ENCODE measurements at regions not wholly inside any gene's neighbourhood (a gene's known extent, or its start where the extent isn't known, plus 50 kb on each side); places are given as distances from the start of the nearest gene placed in this dataset.
A peak's percentile ranks its signal among the peaks of the same experiment; 100 is the strongest.
"Not testable (repeated sequence)": the region's sequence is repeated elsewhere in the genome, so short reads cannot be mapped to it uniquely, and the experiment has no call there.

DNA sequence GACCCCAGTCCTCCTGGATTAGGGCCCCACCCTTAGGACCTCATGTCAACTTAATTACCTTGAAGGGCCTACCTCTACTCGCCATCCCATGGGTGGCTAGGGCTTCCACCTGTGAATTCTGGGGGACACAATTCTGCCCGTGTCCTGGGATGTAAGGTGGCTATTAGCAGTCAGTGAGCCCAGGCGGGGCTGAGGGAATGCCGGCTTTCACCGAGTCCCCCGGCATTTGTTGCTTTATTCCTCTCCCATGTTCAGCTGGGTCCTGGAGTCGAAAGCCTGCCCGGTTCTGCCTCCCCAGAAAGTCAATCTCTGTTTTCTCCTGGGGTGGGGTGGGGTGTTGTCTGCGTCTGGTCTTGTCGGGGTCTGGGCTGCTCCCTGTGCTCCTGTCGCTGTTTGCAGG lies 125.6 kb downstream of the GLRX3 start:
- DNase-seq (ENCODE audit: low read depth in 2 of 2), result no peak

GRCh38 chr10:130263289-130263688 lies 127.1 kb downstream of the GLRX3 start:
- DNase-seq (ENCODE audit: low read depth in 2 of 2), result no peak

DNA sequence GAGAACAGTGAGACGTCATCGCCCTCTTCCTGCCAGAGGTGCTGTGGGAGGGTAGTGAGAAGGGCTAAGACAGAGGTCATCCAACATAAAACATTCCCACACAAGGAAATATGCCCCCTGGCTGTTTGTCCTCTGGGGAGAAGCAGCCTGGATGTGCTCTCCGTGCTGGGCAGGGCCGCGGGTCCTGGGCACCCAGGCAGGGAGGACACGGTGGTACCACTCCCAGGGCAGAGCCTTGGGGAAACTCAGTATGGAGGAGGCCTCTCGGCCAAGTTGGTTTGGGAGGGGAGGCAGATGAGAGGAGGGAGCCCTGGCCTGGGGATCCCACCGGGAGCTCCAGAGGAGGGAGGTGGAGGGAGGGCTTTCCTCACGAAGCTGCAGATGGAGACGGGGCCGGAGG lies 129.4 kb downstream of the GLRX3 start:
- no peak for DNase-seq (ENCODE audit: low read depth in 2 of 2)

DNA sequence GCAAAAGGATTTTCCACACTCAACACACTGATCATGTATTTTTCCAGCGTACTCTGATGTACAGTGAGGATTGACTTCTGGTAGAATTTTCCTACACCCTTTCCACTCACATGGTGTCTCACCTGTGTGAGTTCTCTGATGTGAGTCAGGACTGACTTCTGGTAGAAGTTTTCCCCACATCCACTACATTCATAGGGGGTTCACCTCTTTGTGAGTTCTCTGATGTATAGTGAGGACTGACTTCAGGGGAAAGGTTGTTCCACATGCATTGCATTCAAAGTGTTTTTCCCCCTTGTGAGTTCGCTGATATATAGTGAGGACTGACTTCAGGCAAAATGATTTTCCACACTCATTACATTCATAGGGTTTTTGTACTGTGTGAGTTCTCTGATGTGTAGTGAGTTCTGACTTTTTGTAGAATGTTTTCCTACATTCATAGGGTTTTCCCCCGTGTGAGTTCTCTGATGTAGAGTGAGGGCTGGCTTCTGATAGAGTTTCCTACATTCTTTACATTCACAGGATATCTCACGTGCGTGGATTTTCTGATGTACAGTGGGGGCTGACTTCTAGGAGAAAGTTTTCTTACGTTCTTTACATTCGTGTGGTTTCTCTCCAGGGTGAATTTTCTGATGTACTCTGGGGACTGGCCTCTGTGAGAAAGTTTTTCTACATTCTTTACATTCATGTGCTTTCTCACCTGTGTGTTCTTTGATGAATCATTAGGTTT lies 146.5 kb downstream of the GLRX3 start:
- DNase-seq (ENCODE audit: low read depth in 2 of 2), result no peak

GRCh38 chr10:130283219-130283545 lies 147.0 kb downstream of the GLRX3 start:
- no peak for DNase-seq (ENCODE audit: low read depth in 2 of 2)

DNA sequence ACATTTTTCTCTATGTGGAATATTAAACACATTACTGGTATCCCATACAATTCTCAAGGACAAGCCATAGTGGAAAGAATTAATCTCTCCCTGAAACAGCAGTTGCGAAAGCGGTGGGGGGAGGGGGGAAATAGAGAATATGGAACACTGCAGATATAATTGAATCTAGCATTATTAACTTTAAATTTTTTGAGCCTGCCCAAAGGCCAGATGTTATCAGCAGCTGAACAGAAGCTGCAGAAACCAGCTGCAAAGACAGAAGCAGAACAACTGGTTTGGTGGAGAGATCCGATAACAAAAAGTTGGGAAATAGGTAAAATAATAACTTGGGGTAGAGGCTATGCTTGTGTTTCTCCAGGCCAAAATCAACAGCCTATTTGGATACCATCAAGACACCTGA lies 159.6 kb downstream of the GLRX3 start:
- not testable (repeated sequence) for DNase-seq (ENCODE audit: low read depth in 2 of 2)

DNA sequence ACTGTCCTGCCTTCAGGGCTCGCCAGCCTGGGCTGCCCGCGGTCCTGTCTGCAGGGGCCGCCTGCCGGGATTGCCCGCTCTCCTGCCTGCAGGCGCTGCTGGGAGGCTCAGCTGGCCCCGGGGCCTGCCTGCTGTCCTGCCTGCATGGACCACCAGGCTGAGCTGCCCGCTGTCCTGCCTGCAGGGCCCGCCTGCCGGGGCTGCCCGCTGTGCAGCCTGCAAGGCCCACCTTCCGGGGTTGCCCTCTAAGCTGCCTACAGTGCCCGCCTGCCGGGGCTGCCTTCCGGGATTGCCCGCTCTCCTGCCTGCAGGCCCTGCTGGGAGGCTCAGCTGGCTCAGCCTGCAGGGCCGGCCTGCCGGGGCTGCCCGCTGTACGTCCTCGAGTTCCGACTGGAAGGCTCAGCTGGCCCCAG lies 164.4 kb downstream of the GLRX3 start:
- peak in 1 of 2 donors; percentile 68 for DNase-seq (ENCODE audit: low read depth in 2 of 2)

DNA sequence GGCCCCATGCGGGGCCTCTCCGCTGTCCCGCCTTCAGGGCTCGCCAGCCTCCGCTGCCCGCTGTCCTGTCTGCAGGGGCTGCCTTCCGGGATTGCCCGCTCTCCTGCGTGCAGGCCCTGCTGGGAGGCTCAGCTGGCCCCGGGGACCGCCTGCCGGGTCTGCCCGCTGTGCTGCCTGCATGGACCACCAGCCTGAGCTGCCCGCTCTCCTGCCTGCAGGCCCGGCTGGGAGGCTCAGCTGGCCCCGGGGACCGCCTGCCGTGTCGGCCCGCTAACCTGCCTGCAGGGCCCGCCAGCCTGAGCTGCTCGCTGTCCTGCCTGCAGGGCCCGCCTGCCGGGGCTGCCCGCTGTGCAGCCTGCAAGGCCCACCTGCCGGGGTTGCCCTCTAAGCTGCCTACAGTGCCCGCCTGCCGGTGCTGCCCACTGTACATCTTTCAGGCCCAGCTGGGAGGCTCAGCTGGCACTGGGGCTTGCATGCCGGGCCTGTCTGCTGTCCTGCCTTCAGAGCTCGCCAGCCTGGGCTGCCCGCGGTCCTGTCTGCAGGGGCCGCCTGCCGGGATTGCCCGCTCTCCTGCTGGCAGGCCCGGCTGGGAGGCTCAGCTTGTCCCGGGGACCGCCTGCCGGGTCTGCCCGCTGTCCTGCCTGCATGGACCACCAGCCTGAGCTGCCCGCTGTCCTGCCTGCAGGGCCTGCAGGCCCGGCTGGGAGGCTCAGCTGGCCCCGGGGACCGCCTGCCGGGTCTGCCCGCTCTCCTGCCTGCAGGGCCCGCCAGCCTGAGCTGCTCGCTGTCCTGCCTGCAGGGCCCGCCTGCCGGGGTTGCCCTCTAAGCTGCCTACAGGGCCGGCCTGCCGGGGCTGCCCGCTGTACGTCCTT lies 165.1 kb downstream of the GLRX3 start:
- peak in 1 of 2 donors; percentile 77 for DNase-seq (ENCODE audit: low read depth in 2 of 2)

DNA sequence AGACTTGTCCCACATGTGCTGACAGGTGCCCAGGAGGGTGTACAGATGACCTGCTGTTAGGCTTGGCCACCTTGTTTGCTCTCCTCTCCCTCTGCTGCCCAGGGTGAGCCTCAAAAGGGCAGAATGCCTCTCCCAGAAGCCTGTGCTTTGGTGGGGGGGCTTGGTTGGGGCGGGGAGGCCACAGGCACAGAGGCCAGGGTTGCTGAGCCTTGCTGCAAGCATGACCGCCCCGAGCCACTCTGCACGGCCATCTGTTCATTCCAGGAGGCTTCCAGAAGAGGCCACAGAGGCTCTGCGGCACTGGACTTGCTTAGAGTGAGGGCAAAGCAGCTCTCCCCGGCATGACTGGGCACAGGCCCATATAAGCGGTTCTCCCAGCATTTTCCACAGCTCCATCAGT lies 190.8 kb downstream of the GLRX3 start:
- no peak for DNase-seq (ENCODE audit: low read depth in 2 of 2)

GRCh38 chr10:130329792-130330191 lies 193.6 kb downstream of the GLRX3 start:
- DNase-seq (ENCODE audit: low read depth in 2 of 2), result no peak

GRCh38 chr10:130333185-130333584 lies 197.0 kb downstream of the GLRX3 start:
- no peak for DNase-seq (ENCODE audit: low read depth in 2 of 2)

DNA sequence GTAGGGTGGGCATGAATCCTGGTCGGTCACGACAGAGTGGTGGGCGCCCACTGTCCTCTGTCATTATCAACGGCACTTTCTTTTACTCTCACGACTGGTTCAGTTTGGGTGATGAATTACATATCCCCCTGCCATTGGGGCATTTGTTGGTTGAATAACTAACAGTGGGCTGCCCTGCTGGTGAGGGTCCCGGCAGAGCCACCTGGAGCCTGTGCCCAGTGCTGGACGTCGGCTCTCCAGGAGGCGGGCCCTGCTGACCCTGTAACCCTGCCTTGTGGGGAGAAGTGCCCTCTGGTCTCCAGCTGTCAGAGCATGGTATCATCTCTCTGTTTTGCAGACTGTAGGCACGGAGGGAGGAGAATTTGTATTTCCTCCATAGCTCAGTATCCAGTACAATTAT lies 199.1 kb downstream of the GLRX3 start:
- no peak for DNase-seq (ENCODE audit: low read depth in 2 of 2)

DNA sequence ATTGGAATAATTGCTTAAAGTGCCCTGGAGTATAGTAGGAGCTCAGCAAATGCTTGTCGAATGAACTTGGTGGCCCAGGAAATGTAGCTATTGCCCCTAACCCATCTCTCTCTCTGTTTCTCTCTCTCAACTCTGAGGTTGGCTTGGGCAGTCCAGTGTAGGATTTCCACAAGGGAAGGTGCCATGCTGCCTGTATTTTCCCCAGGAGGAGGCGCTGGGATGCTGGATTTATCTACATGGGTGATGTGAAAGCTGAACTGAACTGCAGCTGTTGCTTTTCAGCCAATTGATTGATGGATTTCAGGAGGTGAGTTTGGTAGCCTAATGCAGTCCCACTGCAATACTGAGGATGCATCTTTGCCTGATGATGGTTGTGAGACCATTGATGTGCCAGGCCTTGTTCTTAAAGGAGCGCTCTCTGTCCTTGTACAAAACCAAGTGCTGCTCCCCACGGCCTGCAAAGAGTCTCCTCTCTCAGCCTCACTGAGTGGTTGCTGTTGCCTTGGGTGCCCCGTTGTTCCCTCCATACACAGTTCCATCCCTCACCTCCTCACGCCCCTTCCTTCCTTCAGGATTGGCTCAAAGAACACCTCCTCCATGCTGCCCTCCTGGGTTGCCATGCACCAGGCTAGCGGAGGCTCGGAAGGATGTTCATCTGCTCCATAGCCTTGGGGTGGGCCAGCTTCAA lies 200.6 kb downstream of the GLRX3 start:
- no peak for DNase-seq (ENCODE audit: low read depth in 2 of 2)

- no peak for DNase-seq (ENCODE audit: low read depth in 2 of 2)
These were observed 201.1 kb downstream of the GLRX3 start for GRCh38 chr10:130337305-130337640.

- DNase-seq (ENCODE audit: low read depth in 2 of 2), result no peak
These were observed 201.8 kb downstream of the GLRX3 start for GRCh38 chr10:130337696-130338635.

DNA sequence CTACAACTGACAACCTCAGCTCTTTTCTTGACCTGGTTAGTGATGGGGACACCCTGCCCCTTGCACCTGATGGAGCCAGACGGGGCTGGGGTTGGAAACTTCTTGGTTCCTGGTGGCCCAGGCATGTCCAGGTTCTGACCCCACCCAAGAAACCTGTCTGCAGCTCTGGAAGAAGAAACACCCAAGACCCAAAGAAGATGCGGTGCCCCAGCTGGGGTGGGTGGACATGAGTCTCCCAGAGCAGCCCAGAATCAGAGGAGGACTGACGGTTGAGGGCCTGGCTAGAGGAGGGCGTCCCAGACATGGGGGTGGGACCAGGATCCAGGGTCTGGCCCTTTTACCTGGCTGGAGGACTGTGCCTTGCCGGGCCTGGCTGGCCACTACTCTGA lies 202.4 kb downstream of the GLRX3 start:
- DNase-seq (ENCODE audit: low read depth in 2 of 2), result no peak

DNA sequence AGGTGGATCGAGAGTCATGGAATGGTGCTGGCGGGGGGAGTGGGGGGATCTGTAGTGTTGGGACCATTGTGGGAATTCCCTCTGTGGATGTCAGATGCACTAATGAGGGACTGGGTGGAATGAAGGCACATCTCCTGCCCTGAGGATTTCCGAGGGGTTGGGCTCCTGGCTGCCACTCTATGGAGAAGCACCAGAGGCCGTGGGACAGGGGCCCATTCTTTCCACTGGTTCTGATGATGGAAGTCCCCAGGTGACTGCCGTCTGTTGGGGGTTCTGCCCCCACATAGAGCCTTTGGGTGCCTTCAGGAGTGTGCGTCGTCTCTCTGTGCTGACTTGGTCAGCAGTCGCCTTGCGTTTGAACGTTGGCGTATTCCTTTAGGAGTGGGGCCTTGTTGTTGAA lies 202.9 kb downstream of the GLRX3 start:
- no peak for DNase-seq (ENCODE audit: low read depth in 2 of 2)

DNA sequence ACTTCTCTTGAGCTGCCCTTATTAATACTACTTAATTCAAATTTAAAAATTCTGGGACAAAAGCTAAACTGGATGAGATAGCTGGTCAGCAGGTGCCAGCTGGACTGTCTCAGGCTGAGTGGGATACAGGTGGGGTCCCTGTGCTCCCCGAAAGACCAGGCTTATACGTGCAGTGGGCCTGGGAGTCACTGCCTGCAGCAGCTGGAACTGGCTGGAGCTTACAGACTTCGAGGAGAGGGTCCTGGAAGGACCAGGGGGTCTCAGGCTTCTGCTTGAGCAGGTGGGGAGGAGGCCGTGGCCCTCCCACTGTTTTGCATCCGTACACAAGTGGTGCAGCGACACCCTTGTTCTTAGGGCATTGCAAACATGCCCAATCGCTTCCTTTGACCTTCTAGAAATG lies 203.7 kb downstream of the GLRX3 start:
- DNase-seq (ENCODE audit: low read depth in 2 of 2), result no peak

GRCh38 chr10:130340816-130341215 lies 204.6 kb downstream of the GLRX3 start:
- DNase-seq (ENCODE audit: low read depth in 2 of 2), result no peak

- no peak for DNase-seq (ENCODE audit: low read depth in 2 of 2)
These were observed 205.2 kb downstream of the GLRX3 start for GRCh38 chr10:130341356-130341755.

DNA sequence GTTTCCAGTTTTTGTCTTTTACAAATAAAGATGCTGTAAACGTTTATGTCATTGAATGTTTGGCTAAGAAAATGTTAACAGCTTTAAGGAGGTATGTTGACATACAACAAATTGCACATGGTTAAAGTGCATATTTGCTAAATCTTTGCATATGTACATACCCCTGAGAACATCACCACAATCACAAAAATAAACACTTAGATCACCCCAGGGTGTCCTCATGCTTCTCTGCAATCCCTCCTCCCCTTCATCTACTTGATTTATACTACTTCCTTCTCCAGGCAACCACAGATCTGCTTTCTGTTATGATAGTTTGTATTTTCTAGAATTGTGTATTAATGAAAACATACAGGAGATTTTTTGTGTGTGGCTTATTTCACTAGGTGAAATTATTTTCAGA lies 209.5 kb downstream of the GLRX3 start:
- DNase-seq (ENCODE audit: low read depth in 2 of 2), result no peak

DNA sequence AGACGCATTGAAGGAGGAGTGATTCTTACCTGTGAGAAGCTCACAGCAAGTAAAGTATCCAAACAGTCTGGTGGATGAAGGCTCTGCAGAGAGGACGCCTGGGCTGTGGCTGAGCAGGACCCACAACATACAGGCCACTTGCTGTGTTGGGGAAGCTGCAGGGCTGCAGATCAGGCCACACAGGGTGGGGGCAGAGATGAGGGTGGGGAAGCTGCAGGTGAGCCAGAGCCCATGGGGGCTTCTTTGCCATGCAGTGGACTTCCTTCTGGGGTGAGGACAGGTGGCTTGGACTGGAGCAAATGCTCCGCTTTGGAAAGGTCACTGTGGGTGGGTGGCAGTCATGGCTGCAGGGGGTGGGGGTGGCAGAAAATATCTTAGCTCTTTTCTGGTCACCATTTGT lies 214.8 kb downstream of the GLRX3 start:
- no peak for DNase-seq (ENCODE audit: low read depth in 2 of 2)
